GM18858 (cell line): ENCODE measurements at regions not wholly inside any gene's neighbourhood (a gene's known extent, or its start where the extent isn't known, plus 50 kb on each side); places are given as distances from the start of the nearest gene placed in this dataset.

Experiments used
- ATAC-seq: cut with Tn5 transposase; IDR thresholded peaks from one replicate; pipeline ENCODE4 v1.9.1; 2021; ENCODE audit not compliant: unreplicated experiment

- no peak for ATAC-seq
Measured at GRCh38 chr4:188534297-188534696, 395.1 kb downstream of the TRIML1 start.

- ATAC-seq: no peak
Measured at GRCh38 chr4:188534917-188535316, 395.7 kb downstream of the TRIML1 start.

GRCh38 chr4:188536826-188537225, 397.6 kb downstream of the TRIML1 start:
- no peak for ATAC-seq

GRCh38 chr4:188550296-188550695, 411.1 kb downstream of the TRIML1 start:
- no peak for ATAC-seq

- no peak for ATAC-seq
Measured at GRCh38 chr4:188551156-188551555, 411.9 kb downstream of the TRIML1 start.

- ATAC-seq: no peak
Measured at GRCh38 chr4:188552741-188553275, 413.6 kb downstream of the TRIML1 start.

GRCh38 chr4:188554413-188554812, 415.2 kb downstream of the TRIML1 start:
- ATAC-seq: no peak

GRCh38 chr4:188573104-188573503, 433.9 kb downstream of the TRIML1 start:
- ATAC-seq: no peak

- no peak for ATAC-seq
Measured at GRCh38 chr4:188578657-188579056, 439.4 kb downstream of the TRIML1 start.

GRCh38 chr4:188596021-188596420, 456.8 kb downstream of the TRIML1 start:
- ATAC-seq: no peak

- ATAC-seq: no peak
Measured at GRCh38 chr4:188603646-188604045, 464.4 kb downstream of the TRIML1 start.

- ATAC-seq: no peak
Measured at GRCh38 chr4:188606635-188607034, 467.4 kb downstream of the TRIML1 start.

- no peak for ATAC-seq
Measured at GRCh38 chr4:188611143-188611542, 471.9 kb downstream of the TRIML1 start.

- no peak for ATAC-seq
Measured at GRCh38 chr4:188612659-188613058, 473.4 kb downstream of the TRIML1 start.

GRCh38 chr4:188613976-188614375, 474.7 kb downstream of the TRIML1 start:
- no peak for ATAC-seq

- no peak for ATAC-seq
Measured at GRCh38 chr4:188619456-188620149, 480.4 kb downstream of the TRIML1 start.

GRCh38 chr4:188620608-188621007, 481.4 kb downstream of the TRIML1 start:
- ATAC-seq: no peak

GRCh38 chr4:188623314-188623854, 484.1 kb downstream of the TRIML1 start:
- no peak for ATAC-seq

GRCh38 chr4:188624370-188624769, 485.1 kb downstream of the TRIML1 start:
- no peak for ATAC-seq

GRCh38 chr4:188627892-188628291, 488.7 kb downstream of the TRIML1 start:
- no peak for ATAC-seq

GRCh38 chr4:188639479-188640100, 500.3 kb downstream of the TRIML1 start:
- no peak for ATAC-seq

GRCh38 chr4:188647820-188648370, 508.7 kb downstream of the TRIML1 start:
- no peak for ATAC-seq
